ENCODE measurements at regions not wholly inside any gene's neighbourhood (a gene's known extent, or its start where the extent isn't known, plus 50 kb on each side); places are given as distances from the start of the nearest gene placed in this dataset.

GRCh38 chr9:684941-685340 lies 156.6 kb upstream of the DMRT1 start:
- H3K27me3 Mint-ChIP-seq (ENCODE audit: insufficient read depth, low read depth) = peaks cover 4% of the 10 kb centered on the region
- Histone ChIP-seq H3K4me3 (peak overlapping the region; percentile 40), H3K4me2 (peak overlapping the region; percentile 75), H3K9ac (no peak overlapping the region), H4K20me1 (ENCODE audit: low read depth) (no peaks in the 10 kb centered on the region), H3K27ac (peak overlapping the region; percentile 80), H3F3A (ENCODE audit: low read depth) (peaks cover 27% of the 10 kb centered on the region), H3K79me2 (ENCODE audit: low read depth) (no peaks in the 10 kb centered on the region), H3K9me3 (ENCODE audit: low read depth) (no peaks in the 10 kb centered on the region), H3K4me1 (peaks cover 31% of the 10 kb centered on the region), H3K36me3 (no peaks in the 10 kb centered on the region), H2AFZ (replicated peaks) (no peak overlapping the region), H3K27me3 (no peaks in the 10 kb centered on the region)
- peaks cover 41% of the 10 kb centered on the region for H3K4me1 Mint-ChIP-seq
- H3K27ac Mint-ChIP-seq = peak overlapping the region; percentile 40
- no peak for TF ChIP-seq EZH2 (IDR thresholded peaks at IDR 0.05)
- TF ChIP-seq EZH2phosphoT487 (IDR thresholded peaks at IDR 0.05) = no peak
- TF ChIP-seq, protein P1, sequence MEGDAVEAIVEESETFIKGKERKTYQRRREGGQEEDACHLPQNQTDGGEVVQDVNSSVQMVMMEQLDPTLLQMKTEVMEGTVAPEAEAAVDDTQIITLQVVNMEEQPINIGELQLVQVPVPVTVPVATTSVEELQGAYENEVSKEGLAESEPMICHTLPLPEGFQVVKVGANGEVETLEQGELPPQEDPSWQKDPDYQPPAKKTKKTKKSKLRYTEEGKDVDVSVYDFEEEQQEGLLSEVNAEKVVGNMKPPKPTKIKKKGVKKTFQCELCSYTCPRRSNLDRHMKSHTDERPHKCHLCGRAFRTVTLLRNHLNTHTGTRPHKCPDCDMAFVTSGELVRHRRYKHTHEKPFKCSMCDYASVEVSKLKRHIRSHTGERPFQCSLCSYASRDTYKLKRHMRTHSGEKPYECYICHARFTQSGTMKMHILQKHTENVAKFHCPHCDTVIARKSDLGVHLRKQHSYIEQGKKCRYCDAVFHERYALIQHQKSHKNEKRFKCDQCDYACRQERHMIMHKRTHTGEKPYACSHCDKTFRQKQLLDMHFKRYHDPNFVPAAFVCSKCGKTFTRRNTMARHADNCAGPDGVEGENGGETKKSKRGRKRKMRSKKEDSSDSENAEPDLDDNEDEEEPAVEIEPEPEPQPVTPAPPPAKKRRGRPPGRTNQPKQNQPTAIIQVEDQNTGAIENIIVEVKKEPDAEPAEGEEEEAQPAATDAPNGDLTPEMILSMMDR (IDR thresholded peaks at IDR 0.05) = no peak
- peak overlapping the region; percentile 78 for H3K4me3 Mint-ChIP-seq
- H3K36me3 Mint-ChIP-seq = peaks cover 3% of the 10 kb centered on the region
- peaks cover 2% of the 10 kb centered on the region for H3K9me3 Mint-ChIP-seq
- no peak for DNase-seq (ENCODE audit: low spot score)

DNA sequence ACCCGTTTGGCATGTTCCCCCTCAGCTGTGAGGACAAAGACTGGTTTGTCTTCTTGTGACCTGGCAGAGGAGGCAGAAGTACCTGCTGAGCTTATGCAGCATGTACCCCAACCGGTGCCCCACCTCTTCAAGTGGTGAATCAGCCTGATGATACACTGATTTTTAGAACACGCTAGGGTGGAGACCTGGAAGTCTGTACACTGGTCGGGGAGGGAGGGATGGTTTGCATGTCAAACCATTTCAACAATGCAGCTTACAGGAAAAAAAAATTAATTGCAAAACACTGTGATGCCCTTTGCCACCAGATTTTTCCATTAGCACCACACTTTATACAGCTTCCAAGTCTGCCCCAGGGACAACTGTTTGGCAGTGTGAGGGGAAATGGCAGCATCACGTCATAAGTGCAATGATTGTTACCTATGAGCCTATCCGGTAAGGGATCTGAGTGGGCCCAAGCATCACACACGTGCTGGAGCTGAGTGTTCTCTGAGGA lies 155.1 kb upstream of the DMRT1 start:
- Histone ChIP-seq H3K36me3 (no peaks in the 10 kb centered on the region), H4K20me1 (ENCODE audit: low read depth) (no peaks in the 10 kb centered on the region), H3K4me2 (peak overlapping the region; percentile 75), H2AFZ (replicated peaks) (no peak overlapping the region), H3K9me3 (ENCODE audit: low read depth) (no peaks in the 10 kb centered on the region), H3F3A (ENCODE audit: low read depth) (peaks cover 27% of the 10 kb centered on the region), H3K27ac (no peak overlapping the region), H3K79me2 (ENCODE audit: low read depth) (no peaks in the 10 kb centered on the region), H3K4me3 (no peak overlapping the region), H3K9ac (no peak overlapping the region), H3K4me1 (peaks cover 40% of the 10 kb centered on the region), H3K27me3 (no peaks in the 10 kb centered on the region)
- Mint-ChIP-seq H3K4me3 (no peak overlapping the region), H3K4me1 (peaks cover 51% of the 10 kb centered on the region), H3K27ac (no peak overlapping the region), H3K36me3 (peaks cover 3% of the 10 kb centered on the region), H3K9me3 (peaks cover 2% of the 10 kb centered on the region), H3K27me3 (ENCODE audit: insufficient read depth, low read depth) (peaks cover 4% of the 10 kb centered on the region)
- DNase-seq (ENCODE audit: low spot score) = no peak
- TF ChIP-seq, protein P1 (IDR thresholded peaks at IDR 0.05) = no peak
- TF ChIP-seq EZH2phosphoT487 (IDR thresholded peaks at IDR 0.05) = no peak
- no peak for TF ChIP-seq EZH2 (IDR thresholded peaks at IDR 0.05)

DNA sequence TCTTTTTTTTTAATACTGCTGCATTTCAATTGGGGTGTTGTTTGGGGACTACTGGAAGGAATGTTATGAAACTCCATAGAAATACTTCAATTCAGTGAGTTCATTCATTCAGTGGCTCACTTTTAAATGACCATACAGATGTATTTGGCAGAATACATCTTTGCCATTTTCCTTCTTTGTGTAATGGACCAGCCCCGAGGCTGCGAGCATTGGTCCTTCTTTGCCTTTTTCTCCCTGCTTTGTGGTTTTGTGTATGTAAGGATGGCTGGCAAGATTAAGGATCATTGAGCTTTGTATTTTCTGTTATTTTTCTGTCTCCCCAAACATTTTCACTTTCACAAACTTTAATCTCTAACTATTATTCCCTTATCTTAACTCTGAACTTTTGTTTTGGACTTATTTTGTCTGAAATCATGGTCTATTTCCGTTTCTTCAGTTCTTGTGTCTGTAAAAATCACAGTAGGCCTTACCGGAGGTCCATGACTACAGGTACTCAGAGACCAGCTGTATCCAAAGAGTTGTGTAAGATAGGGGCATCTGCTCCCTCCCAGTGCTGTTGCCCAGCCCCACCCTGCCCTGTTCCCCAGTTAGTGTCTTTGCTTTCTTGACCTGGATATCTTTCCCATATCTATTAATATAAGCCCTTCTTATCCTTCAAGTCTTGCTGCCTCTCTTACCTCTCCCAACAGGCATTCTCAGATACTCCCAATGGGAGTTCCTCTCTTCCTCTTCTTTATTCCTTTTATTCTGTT lies 154.3 kb upstream of the DMRT1 start:
- H3K4me1 ChIP-seq = peaks cover 45% of the 10 kb centered on the region
- no peaks in the 10 kb centered on the region for H3K27me3 ChIP-seq
- no peak overlapping the region for H2AFZ ChIP-seq (replicated peaks)
- H3K27ac Mint-ChIP-seq = peak overlapping the region; percentile 42
- H3K4me2 ChIP-seq = no peak overlapping the region
- peaks cover 53% of the 10 kb centered on the region for H3K4me1 Mint-ChIP-seq
- no peaks in the 10 kb centered on the region for H4K20me1 ChIP-seq (ENCODE audit: low read depth)
- H3K9me3 ChIP-seq (ENCODE audit: low read depth) = no peaks in the 10 kb centered on the region
- no peak overlapping the region for H3K4me3 ChIP-seq
- H3K4me3 Mint-ChIP-seq = no peak overlapping the region
- TF ChIP-seq EZH2phosphoT487 (IDR thresholded peaks at IDR 0.05) = no peak
- no peak for TF ChIP-seq EZH2 (IDR thresholded peaks at IDR 0.05)
- TF ChIP-seq, protein P1 (IDR thresholded peaks at IDR 0.05) = no peak
- H3K27ac ChIP-seq = no peak overlapping the region
- H3F3A ChIP-seq (ENCODE audit: low read depth) = peaks cover 27% of the 10 kb centered on the region
- no peaks in the 10 kb centered on the region for H3K36me3 ChIP-seq
- H3K27me3 Mint-ChIP-seq (ENCODE audit: insufficient read depth, low read depth) = peaks cover 4% of the 10 kb centered on the region
- H3K9me3 Mint-ChIP-seq = peaks cover 2% of the 10 kb centered on the region
- no peak overlapping the region for H3K9ac ChIP-seq
- H3K79me2 ChIP-seq (ENCODE audit: low read depth) = no peaks in the 10 kb centered on the region
- DNase-seq (ENCODE audit: low spot score) = no peak
- peaks cover 3% of the 10 kb centered on the region for H3K36me3 Mint-ChIP-seq
